ENCODE measurements at regions not wholly inside any gene's neighbourhood (a gene's known extent, or its start where the extent isn't known, plus 50 kb on each side); places are given as distances from the start of the nearest gene placed in this dataset.
"Not testable (repeated sequence)": the region's sequence is repeated elsewhere in the genome, so short reads cannot be mapped to it uniquely, and the experiment has no call there.

DNA sequence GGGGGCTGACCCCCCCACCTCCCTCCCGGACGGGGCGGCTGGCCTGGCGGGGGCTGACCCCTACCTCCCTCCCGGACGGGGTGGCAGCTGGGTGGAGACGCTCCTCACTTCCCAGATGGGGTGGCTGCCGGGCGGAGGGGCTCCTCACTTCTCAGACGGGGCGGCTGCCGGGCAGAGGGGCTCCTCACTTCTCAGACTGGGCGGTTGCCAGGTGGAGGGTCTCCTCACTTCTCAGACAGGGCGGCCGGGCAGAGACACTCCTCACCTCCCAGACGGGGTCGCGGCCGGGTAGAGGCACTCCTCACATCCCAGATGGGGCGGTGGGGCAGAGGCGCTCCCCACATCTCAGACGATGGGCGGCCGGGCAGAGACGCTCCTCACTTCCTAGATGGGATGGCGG is 435.1 kb downstream of the RPS24 start:
- H3K4me3 Mint-ChIP-seq; H3K9me3 Mint-ChIP-seq; ATAC-seq (replicated peaks; ENCODE audit: extremely low read depth, poor library complexity, severe bottlenecking); H3K27ac Mint-ChIP-seq (ENCODE audit: low read depth); H3K36me3 Mint-ChIP-seq (ENCODE audit: insufficient read depth); H3K4me1 Mint-ChIP-seq; DNase-seq (ENCODE audit: low spot score in 2 of 2): not testable (repeated sequence)
- H3K27me3 Mint-ChIP-seq, result peaks cover 19% of the 10 kb centered on the region

- Mint-ChIP-seq H3K4me3 (no peak overlapping the region), H3K4me1 (no peaks in the 10 kb centered on the region), H3K36me3 (ENCODE audit: insufficient read depth) (no peaks in the 10 kb centered on the region), H3K27ac (ENCODE audit: low read depth) (no peak overlapping the region), H3K9me3 (no peaks in the 10 kb centered on the region), H3K27me3 (peaks cover 11% of the 10 kb centered on the region)
- peak in 1 of 2 donors; percentile 6 for DNase-seq (ENCODE audit: low spot score in 2 of 2)
- ATAC-seq (replicated peaks; ENCODE audit: extremely low read depth, poor library complexity, severe bottlenecking), result no peak
Observed at GRCh38 chr10:78470267-78471103, 436.8 kb downstream of the RPS24 start.

DNA sequence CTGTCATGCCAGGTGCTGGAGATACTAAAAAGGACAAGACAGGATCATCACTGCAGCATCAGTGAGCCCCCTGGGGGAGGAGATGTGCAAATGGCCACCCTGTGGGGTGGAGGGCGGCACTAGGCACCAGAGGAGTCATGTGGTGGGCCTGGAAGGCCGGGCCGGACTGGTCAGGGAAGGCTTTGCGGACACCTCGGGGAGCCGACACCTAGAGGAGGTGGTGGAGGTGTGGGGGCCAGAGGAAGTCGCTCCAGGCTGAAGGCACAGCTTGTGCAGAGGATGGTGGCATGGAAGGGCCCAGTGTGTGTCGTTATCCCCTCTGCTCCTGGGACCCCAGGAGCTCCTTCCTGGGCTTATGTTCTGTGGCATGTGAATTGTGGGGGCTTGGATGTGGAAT is 437.7 kb downstream of the RPS24 start:
- Mint-ChIP-seq H3K27ac (ENCODE audit: low read depth) (no peak overlapping the region), H3K4me3 (no peak overlapping the region), H3K36me3 (ENCODE audit: insufficient read depth) (no peaks in the 10 kb centered on the region), H3K27me3 (peaks cover 13% of the 10 kb centered on the region), H3K4me1 (no peaks in the 10 kb centered on the region), H3K9me3 (no peaks in the 10 kb centered on the region)
- ATAC-seq (replicated peaks; ENCODE audit: extremely low read depth, poor library complexity, severe bottlenecking), result no peak
- DNase-seq (ENCODE audit: low spot score in 2 of 2), result peak in 1 of 2 donors; percentile 8

- Mint-ChIP-seq H3K9me3 (no peaks in the 10 kb centered on the region), H3K27ac (ENCODE audit: low read depth) (no peak overlapping the region), H3K27me3 (peaks cover 19% of the 10 kb centered on the region), H3K4me3 (no peak overlapping the region), H3K36me3 (ENCODE audit: insufficient read depth) (no peaks in the 10 kb centered on the region), H3K4me1 (no peaks in the 10 kb centered on the region)
- peak in 1 of 2 donors; percentile 8 for DNase-seq (ENCODE audit: low spot score in 2 of 2)
- no peak for ATAC-seq (replicated peaks; ENCODE audit: extremely low read depth, poor library complexity, severe bottlenecking)
Observed at GRCh38 chr10:78471723-78472550, 438.3 kb downstream of the RPS24 start.

DNA sequence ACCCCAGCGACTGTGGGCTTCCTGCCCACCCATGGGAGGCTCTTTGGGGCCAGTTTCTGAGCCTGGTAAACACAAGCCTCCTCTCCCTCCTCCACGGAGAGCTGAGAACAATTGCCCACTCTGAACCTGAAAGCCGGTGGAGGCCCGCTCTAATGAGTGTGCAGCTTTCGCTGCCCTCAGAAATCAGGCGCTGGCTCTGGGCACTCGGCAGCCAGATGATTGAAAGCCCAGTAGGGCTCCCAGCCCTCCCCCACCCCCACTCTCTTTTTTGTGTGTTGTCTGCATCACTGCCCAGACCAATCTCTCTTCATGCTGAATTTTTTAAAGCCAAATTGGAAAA is 438.9 kb downstream of the RPS24 start:
- peaks cover 25% of the 10 kb centered on the region for H3K27me3 Mint-ChIP-seq
- H3K9me3 Mint-ChIP-seq, result no peaks in the 10 kb centered on the region
- DNase-seq (ENCODE audit: low spot score in 2 of 2) (no peak), ATAC-seq (replicated peaks; ENCODE audit: extremely low read depth, poor library complexity, severe bottlenecking) (no peak)
- no peaks in the 10 kb centered on the region for H3K4me1 Mint-ChIP-seq
- H3K36me3 Mint-ChIP-seq (ENCODE audit: insufficient read depth), result no peaks in the 10 kb centered on the region
- H3K27ac Mint-ChIP-seq (ENCODE audit: low read depth), result no peak overlapping the region
- no peak overlapping the region for H3K4me3 Mint-ChIP-seq

DNA sequence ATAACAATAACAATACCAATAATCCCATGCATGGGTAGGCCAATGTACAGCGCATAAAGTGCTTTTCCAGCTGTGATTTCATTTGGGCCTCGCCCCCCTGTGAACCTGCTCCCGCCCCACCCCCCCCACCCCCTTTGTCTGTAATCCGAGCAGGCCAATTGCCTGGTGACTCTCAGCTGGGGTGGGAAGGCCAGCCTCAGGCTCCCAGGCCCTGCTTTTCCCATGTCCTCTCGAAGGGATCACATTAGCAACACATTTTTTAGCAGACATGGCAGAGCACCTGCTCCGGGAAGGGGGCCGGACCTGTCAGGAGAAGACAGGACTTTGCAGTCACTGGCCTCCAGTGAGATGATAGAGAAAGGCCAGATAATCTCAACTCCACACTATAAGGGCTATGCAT is 439.3 kb downstream of the RPS24 start:
- DNase-seq (ENCODE audit: low spot score in 2 of 2) (peak in 1 of 2 donors; percentile 2), ATAC-seq (replicated peaks; ENCODE audit: extremely low read depth, poor library complexity, severe bottlenecking) (no peak)
- H3K9me3 Mint-ChIP-seq, result no peaks in the 10 kb centered on the region
- H3K27ac Mint-ChIP-seq (ENCODE audit: low read depth), result no peak overlapping the region
- no peaks in the 10 kb centered on the region for H3K36me3 Mint-ChIP-seq (ENCODE audit: insufficient read depth)
- no peaks in the 10 kb centered on the region for H3K4me1 Mint-ChIP-seq
- no peak overlapping the region for H3K4me3 Mint-ChIP-seq
- peaks cover 28% of the 10 kb centered on the region for H3K27me3 Mint-ChIP-seq

- H3K4me3 Mint-ChIP-seq, result no peak overlapping the region
- H3K9me3 Mint-ChIP-seq, result no peaks in the 10 kb centered on the region
- no peak overlapping the region for H3K27ac Mint-ChIP-seq (ENCODE audit: low read depth)
- no peaks in the 10 kb centered on the region for H3K36me3 Mint-ChIP-seq (ENCODE audit: insufficient read depth)
- H3K4me1 Mint-ChIP-seq, result no peaks in the 10 kb centered on the region
- DNase-seq (ENCODE audit: low spot score in 2 of 2) (peak in 1 of 2 donors; percentile 5), ATAC-seq (replicated peaks; ENCODE audit: extremely low read depth, poor library complexity, severe bottlenecking) (no peak)
- H3K27me3 Mint-ChIP-seq, result peaks cover 38% of the 10 kb centered on the region
Observed at GRCh38 chr10:78474743-78475142, 441.1 kb downstream of the RPS24 start.

DNA sequence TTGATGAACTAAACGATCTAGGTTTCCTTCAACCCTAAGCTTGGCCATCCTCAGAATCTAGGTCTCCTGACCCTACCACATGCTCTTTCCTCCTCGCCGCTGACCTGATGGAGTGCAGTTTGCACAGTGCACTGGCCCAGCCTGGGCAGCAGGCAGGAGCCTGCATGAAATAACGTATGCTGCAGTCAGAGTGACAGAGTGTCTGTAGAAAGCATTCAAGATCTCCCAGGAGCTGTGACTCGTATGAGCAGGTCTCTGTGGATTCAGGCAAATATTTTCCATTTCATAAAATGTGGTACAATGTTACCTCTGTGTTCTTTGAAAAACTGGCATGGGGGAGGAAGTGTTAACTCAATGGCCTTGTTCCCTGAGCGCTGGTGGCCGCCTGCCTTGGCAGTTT is 441.8 kb downstream of the RPS24 start:
- DNase-seq (ENCODE audit: low spot score in 2 of 2), result peak in 1 of 2 donors; percentile 6
- Mint-ChIP-seq H3K27ac (ENCODE audit: low read depth) (no peak overlapping the region), H3K36me3 (ENCODE audit: insufficient read depth) (no peaks in the 10 kb centered on the region), H3K27me3 (peaks cover 38% of the 10 kb centered on the region), H3K4me1 (no peaks in the 10 kb centered on the region), H3K4me3 (no peak overlapping the region), H3K9me3 (no peaks in the 10 kb centered on the region)
- no peak for ATAC-seq (replicated peaks; ENCODE audit: extremely low read depth, poor library complexity, severe bottlenecking)

- Mint-ChIP-seq H3K4me1 (no peaks in the 10 kb centered on the region), H3K36me3 (ENCODE audit: insufficient read depth) (no peaks in the 10 kb centered on the region), H3K27ac (ENCODE audit: low read depth) (no peak overlapping the region), H3K27me3 (peaks cover 43% of the 10 kb centered on the region), H3K9me3 (no peaks in the 10 kb centered on the region), H3K4me3 (no peak overlapping the region)
- ATAC-seq (replicated peaks; ENCODE audit: extremely low read depth, poor library complexity, severe bottlenecking), result no peak
- DNase-seq (ENCODE audit: low spot score in 2 of 2), result no peak
Observed at GRCh38 chr10:78476156-78476555, 442.5 kb downstream of the RPS24 start.

DNA sequence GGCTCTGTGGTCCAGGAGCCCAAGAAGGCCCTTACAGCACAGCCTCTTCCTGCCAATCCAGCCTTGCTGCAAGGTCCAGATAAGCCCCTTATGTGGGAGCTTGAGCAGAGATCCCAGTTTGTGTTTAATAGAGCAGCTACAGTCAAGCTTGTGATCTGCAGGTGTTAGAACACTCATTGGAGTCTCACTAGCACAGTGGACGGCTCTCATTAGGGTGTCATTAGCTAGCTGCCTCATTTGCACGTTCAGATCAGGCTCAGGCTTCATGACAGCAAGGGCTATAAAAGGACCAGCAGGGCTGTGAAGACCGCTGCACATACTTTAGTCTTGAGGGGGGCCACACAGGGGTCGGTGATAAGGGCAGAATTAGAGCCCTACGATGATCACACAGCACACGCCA is 443.2 kb downstream of the RPS24 start:
- H3K36me3 Mint-ChIP-seq (ENCODE audit: insufficient read depth), result no peaks in the 10 kb centered on the region
- ATAC-seq (replicated peaks; ENCODE audit: extremely low read depth, poor library complexity, severe bottlenecking), result no peak
- no peak overlapping the region for H3K4me3 Mint-ChIP-seq
- no peak overlapping the region for H3K27ac Mint-ChIP-seq (ENCODE audit: low read depth)
- H3K27me3 Mint-ChIP-seq, result peaks cover 47% of the 10 kb centered on the region
- H3K9me3 Mint-ChIP-seq, result no peaks in the 10 kb centered on the region
- no peaks in the 10 kb centered on the region for H3K4me1 Mint-ChIP-seq
- no peak for DNase-seq (ENCODE audit: low spot score in 2 of 2)

DNA sequence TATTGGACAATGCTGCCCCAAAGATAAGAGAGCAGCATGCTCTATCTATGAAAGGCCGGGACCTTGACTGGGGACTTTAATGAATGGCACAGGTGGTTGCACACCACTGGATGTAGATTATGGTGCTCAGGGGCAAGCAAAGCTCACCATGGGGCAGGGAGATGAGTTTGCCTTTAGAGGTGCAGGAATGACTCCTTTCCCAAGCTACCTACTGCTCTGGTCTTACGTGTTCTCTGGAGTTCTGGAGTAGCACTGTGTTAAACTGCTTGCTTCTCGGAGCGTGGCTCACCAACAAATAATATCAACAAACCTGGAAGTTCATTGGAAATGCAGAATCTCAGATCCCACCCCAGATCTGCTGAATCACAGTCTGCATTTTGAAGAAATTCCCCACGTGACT is 445.3 kb downstream of the RPS24 start:
- H3K27ac Mint-ChIP-seq (ENCODE audit: low read depth), result no peak overlapping the region
- H3K4me1 Mint-ChIP-seq, result no peaks in the 10 kb centered on the region
- H3K4me3 Mint-ChIP-seq, result no peak overlapping the region
- ATAC-seq (replicated peaks; ENCODE audit: extremely low read depth, poor library complexity, severe bottlenecking) (no peak), DNase-seq (ENCODE audit: low spot score in 2 of 2) (no peak)
- H3K27me3 Mint-ChIP-seq, result peaks cover 59% of the 10 kb centered on the region
- H3K9me3 Mint-ChIP-seq, result no peaks in the 10 kb centered on the region
- H3K36me3 Mint-ChIP-seq (ENCODE audit: insufficient read depth), result no peaks in the 10 kb centered on the region

DNA sequence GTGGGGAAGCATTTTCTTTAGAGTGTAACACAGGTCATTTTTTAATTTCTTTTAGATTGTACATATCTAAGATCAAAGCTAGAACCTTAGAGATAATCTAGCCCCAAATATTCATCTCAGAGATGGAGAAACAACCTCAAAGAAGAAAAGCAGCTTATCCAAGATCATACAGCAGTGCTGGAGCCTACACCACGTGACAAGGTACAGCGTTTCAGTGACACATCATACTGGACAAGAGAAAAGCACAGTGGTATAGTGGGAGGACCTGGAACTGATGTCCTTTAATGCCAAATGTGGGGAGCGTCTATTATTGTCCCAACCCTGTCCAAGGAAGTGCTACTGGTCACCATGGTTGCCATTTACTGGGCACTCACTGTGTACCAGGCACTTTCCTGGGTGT is 445.8 kb downstream of the RPS24 start:
- no peak for ATAC-seq (replicated peaks; ENCODE audit: extremely low read depth, poor library complexity, severe bottlenecking)
- no peaks in the 10 kb centered on the region for H3K36me3 Mint-ChIP-seq (ENCODE audit: insufficient read depth)
- peak in 1 of 2 donors; percentile 6 for DNase-seq (ENCODE audit: low spot score in 2 of 2)

GRCh38 chr10:78481842-78482241 is 448.2 kb downstream of the RPS24 start:
- Mint-ChIP-seq H3K36me3 (ENCODE audit: insufficient read depth) (no peaks in the 10 kb centered on the region), H3K4me1 (no peaks in the 10 kb centered on the region), H3K27ac (ENCODE audit: low read depth) (no peak overlapping the region), H3K27me3 (peaks cover 67% of the 10 kb centered on the region), H3K9me3 (no peaks in the 10 kb centered on the region), H3K4me3 (no peak overlapping the region)
- DNase-seq (ENCODE audit: low spot score in 2 of 2), result no peak
- ATAC-seq (replicated peaks; ENCODE audit: extremely low read depth, poor library complexity, severe bottlenecking), result no peak

More for the DNA sequence above, 445.8 kb downstream of the RPS24 start:
- Mint-ChIP-seq H3K4me1 (no peaks in the 10 kb centered on the region), H3K4me3 (no peak overlapping the region), H3K9me3 (no peaks in the 10 kb centered on the region), H3K27me3 (peaks cover 65% of the 10 kb centered on the region), H3K27ac (ENCODE audit: low read depth) (no peak overlapping the region)

Measured in central memory CD8-positive, alpha-beta T cell (primary cell).